ENCODE measurements at regions not wholly inside any gene's neighbourhood (a gene's known extent, or its start where the extent isn't known, plus 50 kb on each side); places are given as distances from the start of the nearest gene placed in this dataset.

GRCh38 chr3:22942981-22943380 lies 260.1 kb upstream of the UBE2E2 start:
- intact Hi-C loops (cut with DNase I), result no loop called here
- DNase-seq (peak in 2 of 4 donors; percentile 60 to 70), ATAC-seq (no peak)
- Histone ChIP-seq H3K4me3 (no peak overlapping the region), H3K27ac (no peak overlapping the region), H3K27me3 (no peaks in the 10 kb centered on the region), H3K9me3 (no peaks in the 10 kb centered on the region), H3K4me1 (no peaks in the 10 kb centered on the region), H3K36me3 (no peaks in the 10 kb centered on the region)
- TF ChIP-seq CTCF (IDR thresholded peaks at IDR 0.05), result no peak

GRCh38 chr3:22947851-22948250 lies 255.3 kb upstream of the UBE2E2 start:
- Histone ChIP-seq H3K4me3 (no peak overlapping the region), H3K4me1 (no peaks in the 10 kb centered on the region), H3K36me3 (no peaks in the 10 kb centered on the region), H3K27me3 (no peaks in the 10 kb centered on the region), H3K9me3 (peaks cover 0 to 4% of the 10 kb centered on the region in 2 donors), H3K27ac (no peak overlapping the region)
- ATAC-seq (no peak), DNase-seq (no peak)
- no peak for TF ChIP-seq CTCF (IDR thresholded peaks at IDR 0.05)
- intact Hi-C loops (cut with DNase I), result no loop called here

GRCh38 chr3:22951910-22952309 lies 251.2 kb upstream of the UBE2E2 start:
- ATAC-seq (no peak), DNase-seq (no peak)
- no peak for TF ChIP-seq CTCF (IDR thresholded peaks at IDR 0.05)
- intact Hi-C loops (cut with DNase I), result no loop called here
- peaks cover 0 to 6% of the 10 kb centered on the region in 2 donors for H3K9me3 ChIP-seq
- H3K27ac ChIP-seq, result no peak overlapping the region
- no peaks in the 10 kb centered on the region for H3K4me1 ChIP-seq
- no peaks in the 10 kb centered on the region for H3K36me3 ChIP-seq
- H3K27me3 ChIP-seq, result no peaks in the 10 kb centered on the region
- H3K4me3 ChIP-seq, result no peak overlapping the region

- H3K27ac ChIP-seq, result no peak overlapping the region
- H3K4me3 ChIP-seq, result no peak overlapping the region
- TF ChIP-seq CTCF (IDR thresholded peaks at IDR 0.05), result no peak
- H3K4me1 ChIP-seq, result no peaks in the 10 kb centered on the region
- ATAC-seq (no peak), DNase-seq (no peak)
- intact Hi-C loops (cut with DNase I), result no loop called here
- no peaks in the 10 kb centered on the region for H3K27me3 ChIP-seq
- no peaks in the 10 kb centered on the region for H3K36me3 ChIP-seq
- H3K9me3 ChIP-seq, result peaks cover 0 to 6% of the 10 kb centered on the region in 2 donors
Measured at GRCh38 chr3:22952860-22953259, 250.3 kb upstream of the UBE2E2 start.

- Histone ChIP-seq H3K27ac (no peak overlapping the region), H3K36me3 (no peaks in the 10 kb centered on the region), H3K4me1 (peaks cover 0 to 3% of the 10 kb centered on the region in 2 donors), H3K4me3 (no peak overlapping the region), H3K9me3 (no peaks in the 10 kb centered on the region), H3K27me3 (no peaks in the 10 kb centered on the region)
- no peak for DNase-seq
- no peak for TF ChIP-seq CTCF (IDR thresholded peaks at IDR 0.05)
- peak; percentile 53 for ATAC-seq
- intact Hi-C loops (cut with DNase I), result no loop called here
Measured at GRCh38 chr3:22959593-22959992, 243.5 kb upstream of the UBE2E2 start.

All from left lung (tissue), 4 donors.